ENCODE measurements at regions not wholly inside any gene's neighbourhood (a gene's known extent, or its start where the extent isn't known, plus 50 kb on each side); places are given as distances from the start of the nearest gene placed in this dataset.

- TF ChIP-seq POLR2AphosphoS5 (IDR thresholded peaks at IDR 0.05; ENCODE audit: low read depth, low read length) (no peak), POLR2A (IDR thresholded peaks at IDR 0.05; ENCODE audit: low read depth, low read length) (no peak), TAF1 (IDR thresholded peaks at IDR 0.05; ENCODE audit: borderline replicate concordance, low read depth, low read length) (no peak)
Observed at GRCh38 chr10:10396601-10397000, 621.1 kb upstream of the CELF2 start.
